ENCODE measurements at regions not wholly inside any gene's neighbourhood (a gene's known extent, or its start where the extent isn't known, plus 50 kb on each side); places are given as distances from the start of the nearest gene placed in this dataset.

- no peak for TF ChIP-seq CTCF (IDR thresholded peaks at IDR 0.05)
- TF ChIP-seq EP300 (IDR thresholded peaks at IDR 0.05): no peak
- TF ChIP-seq POLR2A (IDR thresholded peaks at IDR 0.05; ENCODE audit: low read depth): no peak
Measured at GRCh38 chr14:100429537-100429936, 106.4 kb downstream of the SLC25A47 start.
